GM21526 (cell line): ENCODE measurements at regions not wholly inside any gene's neighbourhood (a gene's known extent, or its start where the extent isn't known, plus 50 kb on each side); places are given as distances from the start of the nearest gene placed in this dataset.
"Not testable (repeated sequence)": the region's sequence is repeated elsewhere in the genome, so short reads cannot be mapped to it uniquely, and the experiment has no call there.

Source experiments
- ATAC-seq: cut with Tn5 transposase; IDR thresholded peaks from one replicate; pipeline ENCODE4 v1.9.1; 2021; ENCODE audit warnings: moderate library complexity; ENCODE audit not compliant: unreplicated experiment, low FRiP score

DNA sequence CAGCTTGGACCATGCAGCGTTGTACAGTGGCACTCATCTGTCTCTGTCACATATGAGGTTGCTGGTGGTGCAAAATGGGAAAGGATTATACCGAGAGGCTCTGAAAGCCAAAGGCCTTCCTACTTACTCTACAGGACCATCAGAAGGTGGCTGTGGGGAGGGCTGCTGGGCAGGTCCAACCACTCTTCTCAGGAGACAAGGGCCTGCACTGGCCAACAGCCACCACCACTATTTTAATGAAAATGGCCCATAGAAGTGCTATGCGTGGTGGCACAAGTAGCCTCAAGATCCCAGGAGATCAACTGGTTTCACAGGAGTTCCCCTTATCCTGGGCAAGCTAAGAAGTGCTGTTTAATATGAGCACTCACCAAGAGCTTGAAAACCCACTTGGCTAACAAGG, 52.3 kb downstream of the MRPL57 start:
- ATAC-seq, result no peak

DNA sequence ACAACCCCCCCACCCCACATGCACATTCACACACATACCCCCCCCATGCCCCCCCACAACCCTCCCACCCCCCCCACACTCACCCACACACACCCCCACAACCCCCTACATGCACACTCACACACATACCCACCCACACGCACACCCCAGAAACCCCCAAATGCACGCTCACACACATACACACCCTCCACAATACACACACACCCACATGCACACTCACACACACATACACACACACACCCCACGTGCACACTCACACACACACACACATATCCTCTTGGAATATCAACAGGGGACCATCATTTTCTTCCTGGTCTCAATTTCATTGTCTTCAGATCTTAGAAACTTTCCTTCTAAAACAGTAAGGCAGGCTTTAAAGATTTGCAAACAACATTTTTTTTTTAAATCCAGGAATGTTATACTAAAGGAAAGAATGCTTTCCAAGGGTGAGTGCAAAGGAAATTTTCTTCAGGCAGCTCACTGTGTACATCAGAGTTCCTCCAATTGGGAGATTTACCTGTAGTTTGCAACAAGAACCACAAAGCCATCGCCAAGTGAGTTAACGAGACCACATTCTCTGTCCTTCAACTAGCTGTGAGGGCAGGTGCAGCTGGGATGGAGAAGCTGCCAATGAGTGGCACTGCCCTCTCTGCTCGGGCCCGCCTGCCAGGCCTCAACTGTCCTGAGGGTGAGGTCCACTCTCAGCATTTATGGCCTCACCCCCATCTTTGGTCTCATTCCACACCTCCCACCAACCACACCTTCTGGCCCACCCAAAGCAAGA, 53.0 kb downstream of the MRPL57 start:
- ATAC-seq, result no peak

DNA sequence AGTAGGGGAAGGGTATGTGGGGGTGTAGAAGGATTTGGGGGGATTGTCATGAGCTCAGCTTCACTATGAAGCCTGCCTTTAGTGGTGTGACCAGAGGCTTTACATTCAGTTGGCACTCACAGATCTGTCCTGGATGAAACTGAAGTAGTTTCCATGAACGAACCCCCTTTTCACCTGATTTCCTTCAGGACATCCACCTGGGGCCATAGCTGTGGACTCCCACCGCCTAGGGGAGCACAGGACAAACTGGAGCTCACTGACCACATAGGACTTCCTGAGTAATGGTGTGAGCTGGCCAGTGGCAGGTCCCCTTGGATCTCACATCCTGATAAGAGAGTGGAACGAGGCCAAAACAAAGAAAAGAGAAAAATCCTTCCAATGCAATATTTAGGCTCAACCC, 54.1 kb downstream of the MRPL57 start:
- no peak for ATAC-seq

DNA sequence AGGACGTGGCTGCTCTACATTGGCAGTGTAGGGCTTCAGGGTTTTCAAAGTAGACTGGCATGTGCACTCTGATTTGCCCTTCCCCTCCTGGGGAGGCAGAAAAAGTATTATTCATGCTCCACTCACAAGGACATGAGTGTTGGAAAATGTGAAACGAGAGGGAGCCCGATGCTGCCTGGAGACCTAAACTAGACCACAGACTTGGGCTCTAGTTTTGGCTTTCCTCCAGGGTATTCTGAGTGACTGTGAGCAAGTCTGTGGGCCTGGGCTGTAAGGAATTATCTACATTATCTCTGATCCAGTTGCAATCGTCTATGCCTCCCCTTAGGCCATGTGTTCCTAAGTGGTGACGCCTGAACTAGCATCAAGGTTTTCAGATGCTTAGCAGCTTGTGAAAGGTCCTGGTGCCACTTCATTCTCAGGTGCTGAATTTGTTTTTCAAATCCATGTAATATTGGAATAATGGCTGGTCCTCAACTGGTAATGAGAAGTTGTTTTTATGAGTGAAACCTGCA, 55.0 kb downstream of the MRPL57 start:
- ATAC-seq, result no peak

DNA sequence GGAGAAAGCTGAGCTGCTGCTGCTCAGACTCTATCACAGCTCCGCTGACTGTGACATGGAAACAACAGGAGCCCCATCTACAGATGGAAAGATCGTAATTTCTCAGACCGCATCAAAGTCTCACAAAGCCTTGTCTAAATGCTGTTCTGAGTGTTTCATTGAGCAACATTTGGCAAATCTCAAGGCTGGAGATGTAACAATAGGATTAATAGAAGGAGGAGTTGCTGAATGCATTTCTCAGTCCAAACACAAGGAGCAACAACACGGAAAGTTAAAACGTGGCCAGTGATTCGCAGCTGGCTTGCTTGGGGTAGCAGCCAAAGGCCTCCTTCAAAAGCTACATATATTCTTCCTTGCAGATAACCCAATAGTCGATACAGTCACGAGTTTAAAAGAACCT, 55.7 kb downstream of the MRPL57 start:
- ATAC-seq, result no peak

DNA sequence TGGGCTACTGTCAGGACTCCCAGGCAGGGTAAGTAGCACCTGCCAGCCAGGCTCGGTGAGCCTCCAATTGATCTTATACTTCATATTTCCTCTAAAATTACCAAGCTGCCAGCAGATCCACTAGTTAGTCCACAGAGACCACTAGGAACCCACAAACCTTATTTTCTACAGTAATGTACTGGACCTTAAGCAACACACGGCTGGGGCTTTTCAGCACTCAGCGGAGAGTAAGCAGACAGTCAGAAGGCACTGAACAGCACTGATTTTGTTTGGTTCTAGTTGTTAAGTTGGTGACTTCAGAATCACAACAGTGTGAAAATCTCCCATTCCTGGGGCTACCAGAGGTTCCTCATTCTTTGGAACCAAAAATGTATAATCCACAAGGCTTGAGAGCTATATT, 56.1 kb downstream of the MRPL57 start:
- ATAC-seq, result no peak

DNA sequence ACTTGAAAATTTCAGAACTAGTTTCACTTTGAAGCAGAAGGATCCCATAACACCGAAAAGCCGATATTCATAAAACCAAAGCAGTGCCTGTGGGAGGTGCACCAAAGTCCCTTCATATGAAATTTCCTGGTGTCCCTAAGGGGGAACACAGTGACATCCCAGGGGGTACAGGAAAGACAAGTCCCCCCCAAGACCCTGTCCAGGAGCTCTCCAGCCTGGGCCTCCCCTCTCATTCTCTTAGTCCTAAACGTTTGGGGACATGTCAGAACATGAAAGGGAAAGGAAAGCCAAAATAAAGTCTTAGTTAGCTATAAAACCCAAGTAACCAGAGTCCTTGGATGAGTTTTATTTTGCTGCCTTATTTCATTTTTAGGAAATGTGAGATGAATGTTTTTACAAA, 56.6 kb downstream of the MRPL57 start:
- no peak for ATAC-seq

DNA sequence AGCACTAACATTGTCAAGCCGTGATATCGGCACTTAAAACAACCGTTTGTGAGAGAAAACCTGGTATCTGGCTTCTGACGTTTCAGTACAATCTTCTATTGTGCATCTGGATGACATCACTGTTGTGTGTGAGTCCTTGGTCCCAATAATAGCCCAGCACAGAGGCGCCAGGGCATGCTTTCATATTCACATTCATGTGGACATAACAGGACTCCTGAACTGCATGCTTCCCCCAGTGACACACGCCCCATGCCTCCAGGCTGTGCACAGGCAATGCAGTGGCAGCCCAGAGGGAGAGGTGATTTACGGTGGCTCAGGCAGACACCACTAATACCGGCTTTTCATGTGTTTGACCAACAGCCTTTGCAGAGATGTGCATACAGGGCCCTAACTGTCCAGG, 58.1 kb downstream of the MRPL57 start:
- no peak for ATAC-seq

DNA sequence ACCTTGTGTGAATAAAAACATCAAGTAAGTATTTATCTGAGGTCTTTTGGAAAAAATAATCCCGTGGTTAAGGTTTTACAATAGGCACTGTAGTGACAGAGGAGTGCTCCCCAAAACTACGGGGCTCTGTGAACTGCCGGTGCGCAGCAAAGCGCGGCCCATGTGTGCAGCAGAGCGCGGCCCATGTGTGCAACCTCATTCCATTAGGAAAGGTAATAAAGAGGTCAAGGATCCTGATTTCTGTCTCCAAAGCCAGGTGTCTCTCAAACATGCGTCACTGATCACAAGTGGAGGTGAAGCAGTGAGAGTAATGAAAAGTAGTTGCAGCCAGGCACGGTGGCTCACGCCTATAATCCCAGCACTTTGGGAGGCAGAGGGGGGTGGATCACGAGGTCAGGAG, 58.7 kb downstream of the MRPL57 start:
- no peak for ATAC-seq

DNA sequence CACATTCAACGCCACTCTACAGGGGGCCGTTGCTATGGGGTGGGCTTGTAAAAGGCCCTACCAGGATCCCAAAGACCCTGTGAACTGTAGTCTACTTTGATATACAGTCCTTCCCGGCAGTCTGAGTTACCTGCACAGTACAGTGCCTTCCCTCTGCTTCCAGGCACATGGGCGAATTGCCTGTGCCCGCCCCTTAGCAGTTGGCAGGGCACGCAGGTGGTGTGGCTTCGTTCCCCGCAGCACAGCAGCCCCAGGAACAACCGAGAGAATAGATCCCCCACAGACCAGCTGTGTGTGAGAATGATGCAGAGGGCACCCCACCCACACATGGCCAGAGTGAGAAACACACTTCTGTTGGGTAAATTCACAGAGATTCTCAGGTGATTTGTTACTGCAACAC, 60.6 kb downstream of the MRPL57 start:
- no peak for ATAC-seq

DNA sequence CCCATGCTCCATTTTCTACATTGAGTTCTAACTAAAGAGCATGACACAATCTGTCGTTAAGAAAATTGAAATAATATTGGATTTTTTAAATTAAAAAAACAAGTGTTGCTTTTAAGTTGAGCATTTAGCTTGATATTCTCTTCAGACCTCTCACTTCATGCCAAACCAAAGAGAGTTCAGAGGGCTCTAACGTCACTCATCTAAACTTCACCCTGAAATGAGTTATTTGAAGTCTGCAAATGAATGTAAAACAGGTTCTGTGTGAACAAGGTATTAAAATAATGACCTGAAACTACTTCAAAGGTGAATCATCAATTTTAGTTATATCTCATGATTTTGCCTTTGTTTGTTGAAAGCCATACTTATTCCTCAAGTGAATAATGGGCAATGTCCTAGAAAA, 61.8 kb downstream of the MRPL57 start:
- no peak for ATAC-seq

DNA sequence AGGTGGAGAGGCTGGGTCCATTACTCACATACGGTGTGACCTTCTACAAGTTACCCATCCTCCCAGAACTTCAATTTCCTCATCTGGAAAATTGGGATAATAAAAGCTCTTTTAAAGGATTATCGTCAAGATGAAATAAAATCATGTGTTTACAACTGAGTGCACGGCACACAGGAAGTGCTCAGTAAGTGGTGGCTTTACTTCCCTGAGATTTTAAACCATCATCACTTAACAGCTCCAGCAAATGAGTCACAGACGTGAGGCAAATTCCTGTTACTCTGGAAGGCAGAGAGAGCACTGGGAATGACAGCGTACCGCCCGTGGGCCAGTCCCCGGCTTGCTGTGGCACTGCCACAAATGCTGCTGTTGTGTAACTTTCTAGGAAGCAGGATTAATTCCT, 64.1 kb downstream of the MRPL57 start:
- no peak for ATAC-seq

DNA sequence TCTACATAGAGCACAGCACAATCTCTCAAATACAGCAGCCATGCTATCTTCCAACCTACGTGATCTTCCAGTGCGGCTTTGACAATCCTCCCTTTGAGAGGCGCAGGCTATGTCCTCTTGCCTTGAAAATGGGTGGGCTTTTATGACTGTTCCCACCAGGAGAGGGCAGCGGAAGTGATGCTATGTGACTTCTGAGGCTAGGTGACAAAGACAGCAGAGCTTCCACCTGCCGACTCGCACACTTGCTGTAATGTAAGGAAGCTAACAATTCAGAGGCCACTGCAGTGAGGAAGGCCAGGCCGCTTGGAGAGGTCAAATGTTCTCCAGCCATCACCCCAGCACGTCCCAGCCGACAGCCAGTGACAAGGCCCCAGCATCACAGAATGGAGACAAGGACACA, 65.8 kb downstream of the MRPL57 start:
- ATAC-seq, result no peak

DNA sequence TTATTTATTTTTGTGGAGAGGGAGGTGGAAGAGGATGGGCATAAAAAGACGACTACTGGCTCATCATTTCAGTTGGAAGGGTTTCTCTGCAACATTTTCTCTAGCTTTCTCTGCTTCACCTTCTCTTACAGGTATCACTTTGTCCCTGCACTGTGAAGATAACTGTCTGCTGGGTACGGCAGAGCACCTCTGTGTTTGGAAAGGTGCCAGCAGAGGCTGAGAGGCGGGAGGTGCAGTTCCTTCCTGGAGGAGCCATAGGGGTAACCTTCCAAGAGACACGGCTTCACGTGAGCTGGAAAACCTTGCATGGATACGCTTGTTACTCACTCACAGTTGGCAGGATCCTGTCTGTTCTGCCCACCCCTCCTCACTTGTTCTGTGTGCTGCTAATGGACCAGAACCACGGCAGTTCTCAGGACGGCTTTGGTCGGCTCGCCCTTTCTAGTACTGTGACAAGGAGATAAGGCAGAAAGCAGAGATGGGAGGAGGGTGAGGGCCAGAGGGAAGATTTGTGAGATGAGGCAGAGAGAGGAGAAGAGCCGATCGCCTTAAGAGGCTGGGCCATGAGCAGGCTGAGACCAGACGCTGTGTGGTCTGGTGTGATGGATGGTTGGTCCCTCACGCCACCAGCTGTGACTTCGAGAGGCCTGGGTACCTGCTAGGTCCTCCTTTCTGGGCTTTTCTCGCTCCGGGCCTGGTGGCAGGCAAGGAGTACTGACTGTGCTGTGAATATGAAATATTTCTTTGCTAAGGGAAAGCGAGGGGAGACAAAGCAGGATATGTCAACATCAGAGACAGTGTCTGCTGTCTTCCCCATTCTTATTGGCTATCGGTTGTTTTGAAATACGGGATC, 66.8 kb downstream of the MRPL57 start:
- no peak for ATAC-seq

DNA sequence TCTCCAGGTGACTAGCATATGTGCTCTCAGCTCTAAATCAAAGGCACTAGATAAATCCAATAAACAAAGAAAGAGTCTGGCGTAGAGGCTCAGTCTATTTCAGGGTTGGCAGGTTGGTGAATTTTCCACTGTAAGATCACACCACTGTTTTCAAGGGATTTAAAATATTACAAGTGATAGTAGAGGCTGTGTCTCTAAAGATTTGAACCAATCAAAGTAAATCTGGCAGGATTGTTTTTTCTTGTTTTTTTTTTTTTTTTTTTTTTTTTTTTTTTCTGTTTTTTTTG, 67.4 kb downstream of the MRPL57 start:
- ATAC-seq, result not testable (repeated sequence)

DNA sequence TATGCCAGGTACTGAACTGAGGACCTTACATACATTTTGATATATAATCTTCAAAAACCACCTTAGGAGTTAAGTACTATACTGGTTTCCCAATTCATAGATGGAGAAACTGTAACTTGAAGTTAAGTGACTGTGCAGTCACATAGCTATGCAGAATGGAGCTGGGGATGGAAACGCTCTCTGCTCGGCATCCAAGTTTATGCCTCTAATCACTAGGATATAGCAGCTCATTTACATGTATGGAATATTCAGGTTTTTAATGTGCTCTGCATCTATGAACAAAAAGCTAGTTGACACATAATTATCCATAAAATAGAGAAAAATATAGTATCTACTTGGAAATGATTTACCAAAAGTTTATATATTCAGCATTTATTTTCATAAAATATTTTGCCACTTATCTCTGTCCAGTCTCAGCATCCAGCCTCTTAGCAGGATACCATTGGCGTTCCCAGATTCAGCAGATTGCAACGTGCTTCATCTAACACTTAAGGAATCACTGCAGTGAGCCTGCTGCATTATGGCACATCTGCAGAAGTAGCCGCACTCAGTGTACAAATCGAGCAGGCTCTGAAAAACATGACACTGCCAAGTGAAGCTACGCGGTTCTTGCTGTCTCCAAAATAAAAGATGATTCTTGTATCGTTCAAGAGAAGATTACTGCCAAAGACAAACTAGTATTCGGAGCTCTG, 70.4 kb downstream of the MRPL57 start:
- ATAC-seq, result no peak

DNA sequence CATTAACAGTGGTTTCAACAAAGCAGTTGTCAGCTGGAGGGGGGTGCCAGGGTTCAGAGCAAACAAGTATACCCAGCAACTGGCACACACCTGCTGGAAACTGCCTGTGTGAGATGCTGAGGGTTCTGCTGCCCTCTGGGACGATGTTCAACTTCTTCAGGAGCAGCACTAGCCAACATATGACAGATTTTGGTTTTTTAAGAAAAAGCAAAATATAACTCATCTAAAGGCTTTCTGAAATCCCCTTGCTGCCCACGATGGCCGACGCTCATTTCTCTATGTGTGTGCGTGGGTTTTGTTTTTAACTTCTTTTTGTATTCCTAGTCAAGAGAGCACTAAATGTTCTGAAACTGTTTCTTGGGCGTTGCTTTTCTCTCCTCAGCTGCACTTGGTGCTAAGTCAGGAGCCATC, 79.9 kb downstream of the MRPL57 start:
- no peak for ATAC-seq

DNA sequence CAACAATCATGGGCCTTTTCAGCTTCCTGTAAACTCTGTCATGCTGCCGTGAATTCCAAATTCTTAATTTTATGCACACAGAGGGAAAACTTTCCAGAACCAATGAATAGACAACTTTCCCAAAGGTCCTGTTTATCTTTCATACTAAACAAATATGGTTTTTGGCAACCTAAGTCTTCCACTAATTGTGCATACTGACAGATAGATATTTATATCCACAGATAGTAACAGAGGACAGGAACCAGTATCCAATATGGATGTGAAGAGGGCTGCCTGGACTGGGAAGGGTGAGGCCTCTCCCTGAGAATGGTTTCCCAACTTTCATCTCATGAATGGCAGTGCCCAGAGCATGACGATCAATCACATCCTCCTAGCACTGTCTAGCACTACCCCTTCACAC, 80.4 kb downstream of the MRPL57 start:
- ATAC-seq, result no peak

DNA sequence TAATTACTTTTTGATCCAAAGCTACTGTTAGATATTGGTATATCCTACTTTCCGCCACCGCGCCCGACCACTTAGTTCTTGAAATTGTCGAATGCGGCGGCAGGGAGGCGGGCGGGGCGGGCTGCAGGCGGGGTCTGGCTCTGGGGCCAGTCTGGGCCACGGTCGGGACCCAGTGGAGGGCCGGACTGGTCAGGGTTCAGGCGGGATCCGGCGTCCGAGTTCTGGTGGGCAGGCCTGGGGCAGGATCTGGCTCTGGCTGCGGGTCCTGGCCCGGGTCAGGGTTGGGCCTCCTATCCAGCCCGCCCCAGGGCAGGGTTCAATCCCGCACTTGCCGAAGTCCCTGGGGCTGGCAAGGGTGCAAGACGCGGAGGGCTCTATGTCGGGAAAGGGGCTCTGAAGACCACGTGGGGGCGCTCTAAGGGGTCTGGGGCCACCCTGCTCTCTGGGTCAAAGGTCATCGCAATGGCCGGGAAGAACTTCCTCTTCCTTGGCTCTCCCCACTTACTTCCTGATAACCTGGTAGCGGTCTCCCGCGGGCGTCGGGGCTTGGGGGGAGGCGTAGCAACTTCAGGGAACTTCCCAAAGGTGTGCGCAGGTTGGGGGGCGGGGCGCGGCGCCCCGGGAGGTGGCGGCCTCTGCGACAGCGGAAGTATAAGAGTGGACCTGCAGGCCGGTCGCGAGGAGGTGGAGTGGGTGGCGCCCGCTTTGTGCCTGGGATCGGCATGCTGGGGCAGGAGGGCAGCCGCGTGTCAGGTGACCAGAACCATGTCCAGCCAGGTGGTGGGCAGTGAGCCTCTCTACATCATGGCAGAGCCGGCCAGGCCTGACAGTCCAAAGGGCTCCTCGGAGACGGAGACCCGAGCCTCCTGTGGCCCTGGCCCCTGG, 83.4 kb downstream of the MRPL57 start:
- no peak for ATAC-seq

DNA sequence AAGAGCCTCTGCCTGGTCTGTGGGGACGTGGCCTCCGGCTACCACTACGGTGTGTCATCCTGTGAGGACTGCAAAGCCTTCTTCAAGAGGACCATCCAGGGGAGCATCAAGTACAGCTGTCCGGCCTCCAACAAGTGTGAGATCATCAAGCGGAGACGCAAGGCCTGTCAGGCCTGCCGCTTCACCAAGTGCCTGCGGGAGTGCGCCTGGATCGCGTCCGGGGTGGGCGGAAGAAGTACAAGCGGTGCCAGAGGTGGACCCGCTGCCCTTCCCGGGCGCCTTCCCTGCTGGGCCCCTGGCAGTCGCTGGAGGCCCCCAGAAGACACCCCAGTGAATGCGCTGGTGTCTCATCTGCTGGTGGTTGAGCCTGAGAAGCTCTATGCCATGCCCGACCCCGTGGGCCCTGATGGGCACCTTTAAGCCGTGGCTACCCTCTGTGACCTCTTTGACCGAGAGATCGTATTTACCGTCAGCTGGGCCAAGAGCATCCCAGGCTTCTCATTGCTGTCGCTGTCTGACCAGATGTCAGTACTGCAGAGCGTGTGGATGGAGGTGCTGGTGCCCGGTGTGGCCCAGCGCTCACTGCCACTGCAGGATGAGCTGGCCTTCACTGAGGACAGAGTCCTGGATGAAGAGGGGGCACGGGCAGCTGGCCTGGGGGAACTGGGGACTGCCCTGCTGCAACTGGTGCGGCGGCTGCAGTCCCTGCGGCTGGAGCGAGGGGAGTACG, 84.3 kb downstream of the MRPL57 start:
- ATAC-seq, result not testable (repeated sequence)
